Lung (tissue), 11 donors: ENCODE measurements at regions not wholly inside any gene's neighbourhood (a gene's known extent, or its start where the extent isn't known, plus 50 kb on each side); places are given as distances from the start of the nearest gene placed in this dataset.

Source experiments
- ATAC-seq: fragments of 200-7000 bp; cut with Tn5 transposase; one replicate; pipeline ENCODE4 v1.9.1; 2020; ENCODE audit warnings: moderate number of reproducible peaks; ENCODE audit not compliant: insufficient read depth, low FRiP score
- DNase-seq, 3 donors: peaks; one replicate each; pipeline ENCODE4 v3.0.0-alpha.2; 2013 to 2017
- H3K27ac ChIP-seq, 2 donors: one replicate each; pipeline ENCODE4 v1.5.1; 2013; ENCODE audit warnings: mild to moderate bottlenecking in 2 of 2, moderate library complexity in 2 of 2, control low read depth in 1 of 2, inconsistent platforms in 1 of 2, low read depth in 1 of 2, low read length in 1 of 2
- H3K27me3 ChIP-seq, 3 donors: one replicate each; pipeline ENCODE4 v1.5.1; 2013; ENCODE audit warnings: low read length in 2 of 3; ENCODE audit not compliant: control insufficient read depth in 3 of 3, insufficient read depth in 3 of 3
- H3K36me3 ChIP-seq, 4 donors: one replicate each; pipeline ENCODE4 v1.5.1; 2013; ENCODE audit warnings: low read length in 4 of 4, mild to moderate bottlenecking in 1 of 4, moderate library complexity in 1 of 4; ENCODE audit not compliant: control insufficient read depth in 4 of 4, insufficient read depth in 4 of 4
- H3K4me1 ChIP-seq, 5 donors: one replicate each; pipeline ENCODE4 v1.5.1; 2013; ENCODE audit warnings: low read length in 5 of 5, mild to moderate bottlenecking in 2 of 5, moderate library complexity in 1 of 5; ENCODE audit not compliant: control insufficient read depth in 5 of 5, insufficient read depth in 5 of 5
- H3K4me3 ChIP-seq: one replicate; pipeline ENCODE4 v1.5.1; 2013; ENCODE audit warnings: mild to moderate bottlenecking, control low read depth, moderate library complexity
- H3K9ac ChIP-seq, 2 donors: one replicate each; pipeline ENCODE4 v1.5.1; 2013; ENCODE audit warnings: low read length in 2 of 2, control low read depth in 1 of 2; ENCODE audit not compliant: insufficient read depth in 1 of 2
- H3K9me3 ChIP-seq, 4 donors: one replicate each; pipeline ENCODE4 v1.5.1; 2013; ENCODE audit warnings: low read length in 3 of 4, mild to moderate bottlenecking in 1 of 4, moderate library complexity in 1 of 4; ENCODE audit not compliant: control insufficient read depth in 4 of 4, insufficient read depth in 3 of 4
- CTCF ChIP-seq: IDR thresholded peaks from 2 replicates; pipeline ENCODE4 v1.5.1; 2012; ENCODE audit warnings: mild to moderate bottlenecking; ENCODE audit errors: control extremely low read depth, extremely low read depth
- WGBS, 2 donors: extraction: QIAGEN DNeasy Blood & Tissue Kit; methylation state at CpG; one replicate each; pipeline ENCODE4 v1.1.7; 2013; 5-methylcytosine and 5-hydroxymethylcytosine counted together
- donor health status: control.
- donor health status: control.
- donor health status: Bipolar disorder and iron deficiency.
- donor health status: healthy.
- donor health status: DM: yes; HTN: yes; CAD: no.

DNA sequence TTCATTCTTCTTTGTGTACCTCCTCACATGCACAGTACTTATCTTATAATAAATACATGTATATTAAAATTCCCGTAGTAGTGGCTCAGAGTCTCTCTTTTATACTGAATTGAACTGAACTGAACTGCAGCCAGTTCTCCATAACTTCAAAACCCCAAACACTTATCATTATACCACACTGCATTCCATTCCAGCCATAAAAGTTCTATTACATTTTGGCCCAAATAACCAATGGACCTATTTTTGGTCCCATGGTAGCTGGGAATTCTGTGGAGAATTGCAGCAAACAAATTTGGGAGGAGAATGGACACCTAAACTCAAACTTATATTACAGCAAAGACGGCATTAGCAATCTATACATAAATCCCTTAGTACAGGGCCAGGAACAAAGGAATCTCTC lies 86.6 kb upstream of the C1orf87 start:
- Histone ChIP-seq H3K9ac (no peak overlapping the region), H3K36me3 (no peaks in the 10 kb centered on the region), H3K9me3 (no peaks in the 10 kb centered on the region), H3K4me1 (no peaks in the 10 kb centered on the region), H3K4me3 (no peak overlapping the region), H3K27me3 (no peaks in the 10 kb centered on the region), H3K27ac (no peak overlapping the region)
- WGBS, 2 donors: 84 to 92% methylated on average over 2 of the region's 2 CpGs
- DNase-seq (no peak), ATAC-seq (no peak)
- no peak for TF ChIP-seq CTCF

- no peak for DNase-seq
- no peak overlapping the region for H3K27ac ChIP-seq
- H3K4me1 ChIP-seq: no peaks in the 10 kb centered on the region
- no peaks in the 10 kb centered on the region for H3K9me3 ChIP-seq
- no peaks in the 10 kb centered on the region for H3K36me3 ChIP-seq
- ATAC-seq: no peak
- no peak overlapping the region for H3K4me3 ChIP-seq
- no peak overlapping the region for H3K9ac ChIP-seq
- no peaks in the 10 kb centered on the region for H3K27me3 ChIP-seq
- TF ChIP-seq CTCF: no peak
- WGBS, 2 donors: 20 to 27% methylated on average over 1 of the region's 1 CpG
These were observed 82.8 kb upstream of the C1orf87 start for GRCh38 chr1:60156371-60156770.

DNA sequence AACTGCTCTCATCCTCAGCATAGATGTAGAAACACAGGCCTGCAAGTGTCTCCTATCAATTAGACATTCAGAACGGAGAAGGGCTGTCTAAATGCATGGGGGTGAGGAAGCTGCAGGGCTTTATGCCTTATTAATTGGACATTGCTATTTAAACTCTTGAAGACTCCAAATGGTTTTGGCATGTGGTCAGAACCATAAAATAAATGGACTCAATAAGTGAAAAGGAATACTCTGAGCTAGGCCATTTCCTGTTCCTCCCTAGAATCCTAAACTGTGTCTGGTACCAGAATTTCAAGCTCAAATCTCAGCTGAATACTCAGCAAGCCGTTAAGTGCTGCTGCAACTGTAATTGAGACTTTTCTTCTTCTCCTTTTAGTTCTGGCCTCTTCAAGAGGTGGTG lies 80.4 kb upstream of the C1orf87 start:
- H3K27ac ChIP-seq: no peak overlapping the region
- WGBS, 2 donors: 79 to 84% methylated on average over 2 of the region's 2 CpGs
- no peaks in the 10 kb centered on the region for H3K27me3 ChIP-seq
- H3K9ac ChIP-seq: no peak overlapping the region
- DNase-seq (no peak), ATAC-seq (no peak)
- no peaks in the 10 kb centered on the region for H3K9me3 ChIP-seq
- no peak for TF ChIP-seq CTCF
- no peaks in the 10 kb centered on the region for H3K36me3 ChIP-seq
- no peak overlapping the region for H3K4me3 ChIP-seq
- H3K4me1 ChIP-seq: no peaks in the 10 kb centered on the region

GRCh38 chr1:60152891-60153290 lies 79.3 kb upstream of the C1orf87 start:
- Histone ChIP-seq H3K9me3 (no peaks in the 10 kb centered on the region), H3K27ac (no peak overlapping the region), H3K4me1 (no peaks in the 10 kb centered on the region), H3K4me3 (no peak overlapping the region), H3K9ac (no peak overlapping the region), H3K36me3 (no peaks in the 10 kb centered on the region), H3K27me3 (no peaks in the 10 kb centered on the region)
- 90 to 91% methylated on average over 2 of the region's 2 CpGs for WGBS, 2 donors
- no peak for TF ChIP-seq CTCF
- DNase-seq (no peak), ATAC-seq (no peak)
